Body of pancreas (tissue), 4 donors: ENCODE measurements at regions not wholly inside any gene's neighbourhood (a gene's known extent, or its start where the extent isn't known, plus 50 kb on each side); places are given as distances from the start of the nearest gene placed in this dataset.
A peak's percentile ranks its signal among the peaks of the same experiment; 100 is the strongest.

ENCODE experiments used
- ATAC-seq: fragments of 150-250 bp; one replicate; pipeline ENCODE4 v1.9.1; 2016
- DNase-seq, 4 donors: peaks; one replicate each; pipeline ENCODE4 v3.0.0-alpha.2; 2019
- H3K27ac ChIP-seq, 4 donors: fragments of 200-600 bp; sonication (generic); 1 replicate in 3 of 4; 2 replicates in 1 of 4; pipeline versions ENCODE4 v1.5.1 to v1.6.1; 2016 to 2019; ENCODE audit warnings: mild to moderate bottlenecking in 1 of 4, mixed read lengths in 1 of 4, moderate library complexity in 1 of 4
- H3K27me3 ChIP-seq, 2 donors: fragments of 200-600 bp; sonication (generic); one replicate each; pipeline ENCODE4 v1.6.0; 2016; ENCODE audit warnings: mild to moderate bottlenecking in 1 of 2
- H3K36me3 ChIP-seq, 2 donors: fragments of 200-600 bp; sonication (generic); replicated peaks in 1 of 2; 2 replicates each; pipeline ENCODE4 v1.5.1; 2016; ENCODE audit warnings: low read depth in 2 of 2; ENCODE audit not compliant: insufficient read depth in 1 of 2
- H3K4me1 ChIP-seq: fragments of 200-600 bp; sonication (generic); one replicate; pipeline ENCODE4 v1.6.0; 2016
- H3K4me3 ChIP-seq, 2 donors: fragments of 200-600 bp; sonication (generic); 1 replicate in 1 of 2; 2 replicates in 1 of 2; pipeline ENCODE4 v1.5.1; 2016 to 2019
- H3K9me3 ChIP-seq, 3 donors: fragments of 200-600 bp; sonication (generic); 1 replicate in 2 of 3; 2 replicates in 1 of 3; pipeline ENCODE4 v1.5.1; 2016
- POLR2A ChIP-seq, 3 donors: fragments of 450-650 bp; IDR thresholded peaks; one replicate each; pipeline ENCODE4 v1.6.1; 2016; ENCODE audit warnings: antibody characterized with exemption in 3 of 3, mild to moderate bottlenecking in 2 of 3
- WGBS, 2 donors: methylation state at CpG; one replicate each; pipeline ENCODE4 v1.1.5; 2017; 5-methylcytosine and 5-hydroxymethylcytosine counted together
- intact Hi-C: fragments of 100-400 bp; cut with DNase I; formaldehyde crosslinking; loops from one replicate; pipeline ENCODE4 v1.15.1; 2023
- TF ChIP-seq, protein P1 (sequence below), 7 experiments: fragments of 450-650 bp in 4 of 7; fragments of 200-600 bp in 3 of 7; sonication (generic) in 3 of 7; IDR thresholded peaks; one replicate each; pipeline ENCODE4 v1.5.1; 2016 to 2019; ENCODE audit warnings: antibody characterized with exemption in 7 of 7

DNA sequence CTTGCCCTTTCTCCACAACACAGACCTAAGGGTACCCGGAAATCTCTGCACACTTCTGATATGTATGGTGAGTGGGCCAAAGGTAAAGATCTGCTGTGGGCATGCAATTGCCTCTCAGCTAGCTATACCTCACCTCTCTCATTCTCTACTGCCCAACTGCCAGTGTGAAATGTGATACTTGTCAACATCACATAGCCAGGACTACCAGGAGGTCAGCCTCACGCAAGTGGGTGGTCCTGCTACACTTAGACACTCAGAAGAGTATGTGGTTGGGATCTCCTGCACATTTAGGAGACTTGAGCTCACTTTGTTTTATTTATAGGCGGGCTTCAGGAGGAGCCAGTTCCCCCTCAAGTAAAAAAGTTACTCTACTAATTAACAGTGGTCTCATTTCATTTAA, 88.0 kb upstream of the MAN2A1 start:
- WGBS, 2 donors: 81 to 86% methylated on average over 3 of the region's 3 CpGs
- Histone ChIP-seq H3K36me3 (no peaks in the 10 kb centered on the region), H3K4me3 (no peak overlapping the region), H3K27ac (no peak overlapping the region), H3K27me3 (no peaks in the 10 kb centered on the region), H3K4me1 (no peaks in the 10 kb centered on the region), H3K9me3 (no peaks in the 10 kb centered on the region)
- intact Hi-C loops: no loop called here
- TF ChIP-seq POLR2A (IDR thresholded peaks at IDR 0.05): no peak
- TF ChIP-seq, protein P1, sequence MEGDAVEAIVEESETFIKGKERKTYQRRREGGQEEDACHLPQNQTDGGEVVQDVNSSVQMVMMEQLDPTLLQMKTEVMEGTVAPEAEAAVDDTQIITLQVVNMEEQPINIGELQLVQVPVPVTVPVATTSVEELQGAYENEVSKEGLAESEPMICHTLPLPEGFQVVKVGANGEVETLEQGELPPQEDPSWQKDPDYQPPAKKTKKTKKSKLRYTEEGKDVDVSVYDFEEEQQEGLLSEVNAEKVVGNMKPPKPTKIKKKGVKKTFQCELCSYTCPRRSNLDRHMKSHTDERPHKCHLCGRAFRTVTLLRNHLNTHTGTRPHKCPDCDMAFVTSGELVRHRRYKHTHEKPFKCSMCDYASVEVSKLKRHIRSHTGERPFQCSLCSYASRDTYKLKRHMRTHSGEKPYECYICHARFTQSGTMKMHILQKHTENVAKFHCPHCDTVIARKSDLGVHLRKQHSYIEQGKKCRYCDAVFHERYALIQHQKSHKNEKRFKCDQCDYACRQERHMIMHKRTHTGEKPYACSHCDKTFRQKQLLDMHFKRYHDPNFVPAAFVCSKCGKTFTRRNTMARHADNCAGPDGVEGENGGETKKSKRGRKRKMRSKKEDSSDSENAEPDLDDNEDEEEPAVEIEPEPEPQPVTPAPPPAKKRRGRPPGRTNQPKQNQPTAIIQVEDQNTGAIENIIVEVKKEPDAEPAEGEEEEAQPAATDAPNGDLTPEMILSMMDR (IDR thresholded peaks at IDR 0.05): no peak
- no peak for ATAC-seq
- no peak for DNase-seq

DNA sequence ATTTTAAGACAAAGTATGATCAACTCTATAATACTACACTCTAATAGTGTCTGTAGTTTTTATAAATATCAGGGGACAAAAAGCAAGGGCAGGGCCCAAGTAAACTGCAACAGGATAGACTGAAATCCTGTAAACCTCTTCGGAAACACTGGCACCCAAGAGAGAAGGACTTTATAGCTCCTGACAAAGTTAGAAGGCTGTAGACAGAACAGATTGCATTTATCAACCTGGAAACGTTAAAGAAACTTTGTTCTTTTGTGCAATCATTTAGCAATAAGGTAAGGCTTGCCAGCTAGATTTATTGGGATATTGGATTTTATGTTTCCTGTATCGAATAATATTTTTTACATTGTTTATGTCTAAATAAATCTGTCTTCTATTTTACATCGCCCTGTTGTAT, 91.8 kb upstream of the MAN2A1 start:
- intact Hi-C loops: no loop called here

DNA sequence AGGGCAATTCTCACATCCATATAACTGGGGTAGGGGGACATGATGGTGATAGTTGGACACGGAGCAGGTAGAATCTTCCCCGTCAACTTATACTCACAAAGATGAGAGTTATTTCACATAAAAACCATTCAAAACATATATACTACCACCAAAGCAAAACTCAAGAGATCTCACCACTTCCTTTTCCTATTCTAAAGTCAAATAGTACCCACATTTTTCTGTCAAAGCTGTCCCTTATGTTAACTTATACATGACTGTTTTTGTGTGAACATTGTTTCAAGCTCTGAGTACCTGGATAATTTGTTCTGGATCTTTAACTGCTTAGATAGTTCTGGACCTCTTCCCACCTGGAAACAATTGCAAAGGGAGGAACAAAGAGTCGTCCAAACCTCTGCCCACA, 95.5 kb upstream of the MAN2A1 start:
- Histone ChIP-seq H3K36me3 (no peaks in the 10 kb centered on the region), H3K27ac (no peak overlapping the region), H3K9me3 (no peaks in the 10 kb centered on the region), H3K27me3 (no peaks in the 10 kb centered on the region), H3K4me1 (no peaks in the 10 kb centered on the region), H3K4me3 (no peak overlapping the region)
- ATAC-seq (no peak), DNase-seq (no peak)
- WGBS, 2 donors: 72 to 77% methylated on average over 3 of the region's 3 CpGs
- TF ChIP-seq, protein P1 (IDR thresholded peaks at IDR 0.05): no peak
- TF ChIP-seq POLR2A (IDR thresholded peaks at IDR 0.05): no peak
- intact Hi-C loops: no loop called here

More for the DNA sequence above, 91.8 kb upstream of the MAN2A1 start:
- no peaks in the 10 kb centered on the region for H3K9me3 ChIP-seq
- WGBS, 2 donors: 50 to 64% methylated on average over 4 of the region's 4 CpGs
- no peak overlapping the region for H3K27ac ChIP-seq
- ATAC-seq (no peak), DNase-seq (no peak)
- H3K4me1 ChIP-seq: no peaks in the 10 kb centered on the region
- TF ChIP-seq, protein P1 (IDR thresholded peaks at IDR 0.05): no peak
- no peak for TF ChIP-seq POLR2A (IDR thresholded peaks at IDR 0.05)
- H3K27me3 ChIP-seq: no peaks in the 10 kb centered on the region
- H3K36me3 ChIP-seq: no peaks in the 10 kb centered on the region
- H3K4me3 ChIP-seq: no peak overlapping the region

DNA sequence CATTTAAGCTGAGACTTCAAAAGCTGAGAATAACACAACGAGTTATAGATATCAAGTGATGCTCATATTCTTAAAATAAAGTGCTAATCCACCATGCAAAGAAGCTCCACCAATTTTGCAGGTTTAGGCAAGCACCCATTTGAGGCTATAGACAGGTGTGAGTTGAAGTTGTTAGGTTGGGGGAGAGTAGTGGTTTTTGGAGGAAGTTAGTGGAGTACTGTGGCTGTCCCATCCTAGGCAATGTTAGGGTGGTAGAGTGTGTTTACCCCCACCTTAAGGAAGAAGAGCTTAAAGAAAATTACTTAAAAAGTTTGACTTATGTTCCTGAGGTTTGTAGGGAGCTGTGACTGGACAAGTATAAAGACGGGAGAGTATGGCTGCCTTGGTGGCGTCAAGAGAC, 98.9 kb upstream of the MAN2A1 start:
- TF ChIP-seq, protein P1 (IDR thresholded peaks at IDR 0.05): no peak
- 91 to 99% methylated on average over 3 of the region's 3 CpGs for WGBS, 2 donors
- Histone ChIP-seq H3K36me3 (no peaks in the 10 kb centered on the region), H3K9me3 (no peaks in the 10 kb centered on the region), H3K27ac (no peak overlapping the region), H3K4me3 (no peak overlapping the region), H3K27me3 (no peaks in the 10 kb centered on the region), H3K4me1 (no peaks in the 10 kb centered on the region)
- ATAC-seq (no peak), DNase-seq (no peak)
- intact Hi-C loops: no loop called here

DNA sequence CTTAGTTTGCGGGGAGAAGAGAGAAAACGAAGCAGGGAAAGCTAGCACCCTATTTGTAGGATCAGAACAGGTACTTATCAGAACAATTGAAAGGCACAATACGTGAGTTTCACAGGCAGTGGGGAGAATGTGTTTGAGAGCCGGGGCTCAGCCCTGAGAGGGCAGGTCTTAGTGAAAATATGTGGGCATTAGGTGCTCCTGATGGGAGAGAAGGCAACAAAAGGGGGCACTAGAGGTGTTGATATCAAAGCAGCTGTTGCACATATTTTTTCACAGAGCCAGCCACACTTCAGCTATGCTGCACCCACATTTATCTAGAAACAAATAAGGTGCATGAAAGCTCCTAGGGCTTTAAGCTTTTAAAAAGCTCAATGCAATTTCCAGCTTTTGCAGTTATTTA, 99.7 kb upstream of the MAN2A1 start:
- intact Hi-C loops: no loop called here
- Histone ChIP-seq H3K27ac (no peak overlapping the region), H3K36me3 (no peaks in the 10 kb centered on the region), H3K4me3 (no peak overlapping the region), H3K9me3 (no peaks in the 10 kb centered on the region), H3K4me1 (no peaks in the 10 kb centered on the region), H3K27me3 (no peaks in the 10 kb centered on the region)
- ATAC-seq (peak; percentile 40), DNase-seq (peak in 3 of 4 donors; percentile 19 to 55 (median 31))
- WGBS, 2 donors: 48 to 53% methylated on average over 4 of the region's 4 CpGs
- TF ChIP-seq POLR2A (IDR thresholded peaks at IDR 0.05): no peak
- TF ChIP-seq, protein P1 (IDR thresholded peaks at IDR 0.05): peak in 4 of 7 experiments; percentile 21 to 41 (median 22)
